BE2C (cell line): ENCODE measurements at regions not wholly inside any gene's neighbourhood (a gene's known extent, or its start where the extent isn't known, plus 50 kb on each side); places are given as distances from the start of the nearest gene placed in this dataset.

Experiments
- DNase-seq: peaks from one replicate; pipeline ENCODE4 v3.0.0-alpha.2; 2020
- H3K27me3 ChIP-seq: fragments of 250-450 bp; sonication (Bioruptor Pico); 2 replicates; pipeline ENCODE4 v1.5.1; 2020; ENCODE audit warnings: mild to moderate bottlenecking
- H3K36me3 ChIP-seq: fragments of 250-450 bp; sonication (Bioruptor Pico); 2 replicates; pipeline ENCODE4 v1.5.1; 2020; ENCODE audit warnings: mild to moderate bottlenecking
- H3K4me1 ChIP-seq: fragments of 250-450 bp; sonication (Bioruptor Pico); 2 replicates; pipeline ENCODE4 v1.5.1; 2020
- H3K4me3 ChIP-seq: 2 replicates; pipeline ENCODE4 v1.5.1; 2011; ENCODE audit warnings: low read depth, low read length
- H3K9me3 ChIP-seq: fragments of 250-450 bp; sonication (Bioruptor Pico); 2 replicates; pipeline ENCODE4 v1.5.1; 2020
- CTCF ChIP-seq: IDR thresholded peaks from 2 replicates; pipeline ENCODE4 v1.5.1; 2012; ENCODE audit warnings: mild to moderate bottlenecking, low read depth, low read length

- peak; percentile 72 for TF ChIP-seq CTCF
- H3K9me3 ChIP-seq, result no peaks in the 10 kb centered on the region
- no peaks in the 10 kb centered on the region for H3K36me3 ChIP-seq
- DNase-seq, result peak; percentile 23
- H3K27me3 ChIP-seq, result no peaks in the 10 kb centered on the region
- H3K4me1 ChIP-seq, result peaks cover 15% of the 10 kb centered on the region
- H3K4me3 ChIP-seq, result no peak overlapping the region
These were observed 479.3 kb downstream of the CPS1 start for GRCh38 chr2:211035548-211036185.

GRCh38 chr2:211045025-211045424 is 488.6 kb downstream of the CPS1 start:
- H3K4me3 ChIP-seq, result no peak overlapping the region
- no peaks in the 10 kb centered on the region for H3K9me3 ChIP-seq
- no peaks in the 10 kb centered on the region; the same call in 1 of the 2 replicates for H3K4me1 ChIP-seq
- TF ChIP-seq CTCF, result no peak
- no peak for DNase-seq
- H3K36me3 ChIP-seq, result no peaks in the 10 kb centered on the region
- no peaks in the 10 kb centered on the region for H3K27me3 ChIP-seq

GRCh38 chr2:211049321-211050018 is 493.1 kb downstream of the CPS1 start:
- TF ChIP-seq CTCF, result no peak
- no peak for DNase-seq
- no peaks in the 10 kb centered on the region; the same call in 1 of the 2 replicates for H3K4me1 ChIP-seq
- H3K27me3 ChIP-seq, result no peaks in the 10 kb centered on the region
- H3K36me3 ChIP-seq, result no peaks in the 10 kb centered on the region
- H3K4me3 ChIP-seq, result no peak overlapping the region
- no peaks in the 10 kb centered on the region for H3K9me3 ChIP-seq

- H3K36me3 ChIP-seq, result no peaks in the 10 kb centered on the region
- H3K27me3 ChIP-seq, result no peaks in the 10 kb centered on the region
- peak; percentile 63 for DNase-seq
- no peak overlapping the region for H3K4me3 ChIP-seq
- H3K4me1 ChIP-seq, result peaks cover 5% of the 10 kb centered on the region; the same call in 1 of the 2 replicates
- TF ChIP-seq CTCF, result peak; percentile 79
- H3K9me3 ChIP-seq, result no peaks in the 10 kb centered on the region; the same call in 1 of the 2 replicates
These were observed 499.0 kb downstream of the CPS1 start for GRCh38 chr2:211055438-211055837.

GRCh38 chr2:211061612-211062296 is 505.4 kb downstream of the CPS1 start:
- Histone ChIP-seq H3K36me3 (no peaks in the 10 kb centered on the region), H3K9me3 (no peaks in the 10 kb centered on the region), H3K4me1 (peaks cover 8% of the 10 kb centered on the region; the same call in 1 of the 2 replicates), H3K4me3 (no peak overlapping the region), H3K27me3 (no peaks in the 10 kb centered on the region)
- no peak for TF ChIP-seq CTCF
- DNase-seq, result no peak

GRCh38 chr2:211062297-211062612 is 505.9 kb downstream of the CPS1 start:
- Histone ChIP-seq H3K4me3 (no peak overlapping the region), H3K9me3 (no peaks in the 10 kb centered on the region), H3K36me3 (no peaks in the 10 kb centered on the region), H3K4me1 (peaks cover 8% of the 10 kb centered on the region; the same call in 1 of the 2 replicates), H3K27me3 (no peaks in the 10 kb centered on the region)
- TF ChIP-seq CTCF, result no peak
- no peak for DNase-seq
